Lower leg skin (tissue), 3 donors: ENCODE measurements at regions not wholly inside any gene's neighbourhood (a gene's known extent, or its start where the extent isn't known, plus 50 kb on each side); places are given as distances from the start of the nearest gene placed in this dataset.

Source experiments
- POLR2A ChIP-seq, 2 donors: fragments of 450-650 bp; IDR thresholded peaks; one replicate each; pipeline ENCODE4 v1.6.1; 2016 to 2017; ENCODE audit warnings: antibody characterized with exemption in 2 of 2, mild to moderate bottlenecking in 1 of 2, moderate library complexity in 1 of 2
- TF ChIP-seq, protein P1 (sequence below), 3 donors: fragments of 450-650 bp; IDR thresholded peaks; one replicate each; pipeline ENCODE4 v1.5.1; 2016; ENCODE audit warnings: antibody characterized with exemption in 3 of 3, mild to moderate bottlenecking in 3 of 3, moderate library complexity in 2 of 3

DNA sequence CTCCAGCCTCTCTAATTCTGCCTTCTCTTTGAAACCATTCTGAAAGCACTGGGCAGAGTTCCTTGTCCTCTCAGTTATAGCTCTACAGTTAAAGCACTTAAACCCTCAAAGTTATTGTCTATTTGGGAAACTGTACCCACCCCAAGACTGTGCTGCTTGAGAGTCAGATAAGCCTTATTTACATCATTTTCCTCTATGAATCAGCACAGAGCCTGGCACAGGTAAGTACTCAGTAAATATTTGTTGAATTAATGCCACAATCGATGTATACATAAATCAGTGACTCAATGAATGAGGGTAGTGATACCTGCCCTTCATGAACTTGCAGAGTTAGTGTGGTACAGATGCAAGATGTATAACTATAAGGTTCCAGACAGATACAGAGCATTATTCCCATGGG is 549.4 kb upstream of the KLF4 start:
- TF ChIP-seq, protein P1, sequence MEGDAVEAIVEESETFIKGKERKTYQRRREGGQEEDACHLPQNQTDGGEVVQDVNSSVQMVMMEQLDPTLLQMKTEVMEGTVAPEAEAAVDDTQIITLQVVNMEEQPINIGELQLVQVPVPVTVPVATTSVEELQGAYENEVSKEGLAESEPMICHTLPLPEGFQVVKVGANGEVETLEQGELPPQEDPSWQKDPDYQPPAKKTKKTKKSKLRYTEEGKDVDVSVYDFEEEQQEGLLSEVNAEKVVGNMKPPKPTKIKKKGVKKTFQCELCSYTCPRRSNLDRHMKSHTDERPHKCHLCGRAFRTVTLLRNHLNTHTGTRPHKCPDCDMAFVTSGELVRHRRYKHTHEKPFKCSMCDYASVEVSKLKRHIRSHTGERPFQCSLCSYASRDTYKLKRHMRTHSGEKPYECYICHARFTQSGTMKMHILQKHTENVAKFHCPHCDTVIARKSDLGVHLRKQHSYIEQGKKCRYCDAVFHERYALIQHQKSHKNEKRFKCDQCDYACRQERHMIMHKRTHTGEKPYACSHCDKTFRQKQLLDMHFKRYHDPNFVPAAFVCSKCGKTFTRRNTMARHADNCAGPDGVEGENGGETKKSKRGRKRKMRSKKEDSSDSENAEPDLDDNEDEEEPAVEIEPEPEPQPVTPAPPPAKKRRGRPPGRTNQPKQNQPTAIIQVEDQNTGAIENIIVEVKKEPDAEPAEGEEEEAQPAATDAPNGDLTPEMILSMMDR (IDR thresholded peaks at IDR 0.05), result no peak
- TF ChIP-seq POLR2A (IDR thresholded peaks at IDR 0.05), result no peak
